Epithelial cell of proximal tubule (primary cell): ENCODE measurements at regions not wholly inside any gene's neighbourhood (a gene's known extent, or its start where the extent isn't known, plus 50 kb on each side); places are given as distances from the start of the nearest gene placed in this dataset.

Experiments
- DNase-seq: peaks from one replicate; pipeline ENCODE4 v3.0.0-alpha.2; 2011; ENCODE audit warnings: low read depth
- H3K4me3 ChIP-seq: 2 replicates; pipeline ENCODE4 v1.5.1; 2011; ENCODE audit warnings: low read depth, mild to moderate bottlenecking, low read length
- CTCF ChIP-seq: conservative IDR thresholded peaks from 2 replicates; pipeline ENCODE4 v1.5.1; 2012; ENCODE audit warnings: low read depth, mild to moderate bottlenecking, low read length

GRCh38 chr20:48281501-48281900 lies 496.2 kb upstream of the SULF2 start:
- no peak for TF ChIP-seq CTCF
- H3K4me3 ChIP-seq = no peak overlapping the region
- DNase-seq = no peak

GRCh38 chr20:48278961-48279481 lies 493.7 kb upstream of the SULF2 start:
- no peak for DNase-seq
- H3K4me3 ChIP-seq = no peak overlapping the region
- no peak for TF ChIP-seq CTCF

GRCh38 chr20:48277266-48277665 lies 492.0 kb upstream of the SULF2 start:
- DNase-seq = no peak
- TF ChIP-seq CTCF = no peak

GRCh38 chr20:48276021-48276342 lies 490.7 kb upstream of the SULF2 start:
- TF ChIP-seq CTCF = no peak
- no peak for DNase-seq

More at GRCh38 chr20:48277266-48277665, 492.0 kb upstream of the SULF2 start:
- H3K4me3 ChIP-seq = no peak overlapping the region

GRCh38 chr20:48275286-48276020 lies 490.2 kb upstream of the SULF2 start:
- no peak overlapping the region for H3K4me3 ChIP-seq
- no peak for TF ChIP-seq CTCF
- DNase-seq = no peak

More at GRCh38 chr20:48276021-48276342, 490.7 kb upstream of the SULF2 start:
- H3K4me3 ChIP-seq = no peak overlapping the region

GRCh38 chr20:48273843-48274242 lies 488.6 kb upstream of the SULF2 start:
- no peak overlapping the region for H3K4me3 ChIP-seq
- no peak for DNase-seq
- TF ChIP-seq CTCF = no peak

GRCh38 chr20:48270885-48271284 lies 485.6 kb upstream of the SULF2 start:
- no peak for TF ChIP-seq CTCF
- no peak overlapping the region for H3K4me3 ChIP-seq
- DNase-seq = no peak
